OCI-LY1 (cell line): ENCODE measurements at regions not wholly inside any gene's neighbourhood (a gene's known extent, or its start where the extent isn't known, plus 50 kb on each side); places are given as distances from the start of the nearest gene placed in this dataset.

Experiments used
- H2AFZ ChIP-seq: fragments of 200-600 bp; sonication (generic), shearing (Covaris generic); 2 replicates; pipeline ENCODE4 v1.6.0; 2014; ENCODE audit warnings: antibody characterized with exemption, mild to moderate bottlenecking, low read length
- H3F3A ChIP-seq: fragments of 200-600 bp; sonication (generic), shearing (Covaris generic); 2 replicates; pipeline ENCODE4 v1.6.0; 2014; ENCODE audit warnings: mild to moderate bottlenecking, antibody characterized with exemption, low read length, moderate library complexity; ENCODE audit not compliant: insufficient read depth
- H3K27ac ChIP-seq: fragments of 200-600 bp; sonication (generic); 2 replicates; pipeline ENCODE4 v1.5.1; 2014; ENCODE audit warnings: low read length, mixed run types, mild to moderate bottlenecking, low read depth; ENCODE audit not compliant: poor library complexity, severe bottlenecking
- H3K27me3 ChIP-seq: fragments of 200-600 bp; sonication (generic); 2 replicates; pipeline ENCODE4 v1.6.0; 2014; ENCODE audit warnings: antibody characterized with exemption, mild to moderate bottlenecking, low read length, moderate library complexity; ENCODE audit not compliant: insufficient read depth
- H3K36me3 ChIP-seq: fragments of 200-600 bp; sonication (generic); 2 replicates; pipeline ENCODE4 v1.6.1; 2014; ENCODE audit warnings: mild to moderate bottlenecking, antibody characterized with exemption, low read length, moderate library complexity, mixed read lengths; ENCODE audit not compliant: insufficient read depth
- H3K4me1 ChIP-seq: fragments of 200-600 bp; sonication (generic); 2 replicates; pipeline ENCODE4 v1.5.1; 2014; ENCODE audit warnings: mild to moderate bottlenecking, low read length, moderate library complexity; ENCODE audit not compliant: insufficient read depth, severe bottlenecking
- H3K4me2 ChIP-seq: fragments of 200-600 bp; sonication (generic), shearing (Covaris generic); 2 replicates; pipeline ENCODE4 v1.6.1; 2014; ENCODE audit warnings: low read length
- H3K4me3 ChIP-seq: fragments of 200-600 bp; sonication (generic); 2 replicates; pipeline ENCODE4 v1.5.1; 2014; ENCODE audit warnings: low read length, low read depth, mild to moderate bottlenecking, mixed read lengths; ENCODE audit not compliant: poor library complexity, severe bottlenecking
- H3K79me2 ChIP-seq: fragments of 200-600 bp; shearing (Covaris generic); 2 replicates; pipeline ENCODE4 v1.6.1; 2016; ENCODE audit warnings: mixed run types, low read length, mixed read lengths; ENCODE audit not compliant: insufficient read depth
- H3K9ac ChIP-seq: fragments of 200-600 bp; sonication (generic), shearing (Covaris generic); 2 replicates; pipeline ENCODE4 v1.6.1; 2014; ENCODE audit warnings: mild to moderate bottlenecking, low read length, mixed read lengths
- H3K9me2 ChIP-seq: fragments of 200-600 bp; sonication (generic), shearing (Covaris generic); 2 replicates; pipeline ENCODE4 v1.6.1; 2014; ENCODE audit warnings: low read depth, mild to moderate bottlenecking, low read length, mixed read lengths
- H3K9me3 ChIP-seq: fragments of 200-600 bp; shearing (Covaris generic); 2 replicates; pipeline ENCODE4 v1.6.1; 2014; ENCODE audit warnings: low read length, mixed read lengths
- H4K20me1 ChIP-seq: fragments of 200-600 bp; sonication (generic), shearing (Covaris generic); 2 replicates; pipeline ENCODE4 v1.6.0; 2016; ENCODE audit warnings: mild to moderate bottlenecking, low read length; ENCODE audit not compliant: insufficient read depth
- CTCF ChIP-seq: fragments of 200-600 bp; sonication (generic), shearing (Covaris generic); IDR thresholded peaks from 2 replicates; pipeline ENCODE4 v1.5.1; 2017; ENCODE audit warnings: mild to moderate bottlenecking, antibody characterized with exemption, low read length, moderate library complexity, mixed read lengths
- EZH2 ChIP-seq: fragments of 200-600 bp; sonication (generic), shearing (Covaris generic); IDR thresholded peaks from 2 replicates; pipeline ENCODE4 v1.8.0; 2017; ENCODE audit warnings: borderline replicate concordance, mixed run types, mild to moderate bottlenecking, antibody characterized with exemption, low read length, moderate library complexity, mixed read lengths

DNA sequence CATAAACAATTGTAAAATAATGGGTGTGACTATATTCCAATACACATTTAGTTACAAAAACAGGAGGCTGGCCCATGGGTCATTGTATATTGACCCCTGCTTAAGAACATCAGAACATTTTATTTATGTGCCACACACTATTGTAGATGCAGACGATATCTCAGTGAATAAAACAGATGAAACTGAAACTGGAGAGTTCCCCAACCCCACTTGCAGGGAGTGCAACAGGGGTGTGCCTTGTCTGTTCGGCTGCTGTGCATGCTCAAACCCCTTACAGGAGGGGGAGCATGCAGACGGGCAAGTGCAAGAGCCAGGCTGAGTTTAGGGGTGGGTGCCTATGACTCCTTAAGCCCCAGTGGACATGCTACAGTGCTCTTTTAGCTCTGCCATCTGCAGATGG, 509.6 kb downstream of the IGSF11 start:
- H3K9ac ChIP-seq: no peak overlapping the region
- no peak overlapping the region for H3K4me3 ChIP-seq
- H3F3A ChIP-seq: no peaks in the 10 kb centered on the region
- TF ChIP-seq EZH2: no peak
- no peak for TF ChIP-seq CTCF
- H3K4me1 ChIP-seq: no peaks in the 10 kb centered on the region
- no peaks in the 10 kb centered on the region for H3K9me3 ChIP-seq
- H3K9me2 ChIP-seq: no peaks in the 10 kb centered on the region
- no peaks in the 10 kb centered on the region for H4K20me1 ChIP-seq
- no peak overlapping the region for H2AFZ ChIP-seq
- H3K27me3 ChIP-seq: no peaks in the 10 kb centered on the region
- H3K79me2 ChIP-seq: no peaks in the 10 kb centered on the region
- no peak overlapping the region for H3K27ac ChIP-seq
- no peaks in the 10 kb centered on the region for H3K36me3 ChIP-seq
- H3K4me2 ChIP-seq: no peak overlapping the region

DNA sequence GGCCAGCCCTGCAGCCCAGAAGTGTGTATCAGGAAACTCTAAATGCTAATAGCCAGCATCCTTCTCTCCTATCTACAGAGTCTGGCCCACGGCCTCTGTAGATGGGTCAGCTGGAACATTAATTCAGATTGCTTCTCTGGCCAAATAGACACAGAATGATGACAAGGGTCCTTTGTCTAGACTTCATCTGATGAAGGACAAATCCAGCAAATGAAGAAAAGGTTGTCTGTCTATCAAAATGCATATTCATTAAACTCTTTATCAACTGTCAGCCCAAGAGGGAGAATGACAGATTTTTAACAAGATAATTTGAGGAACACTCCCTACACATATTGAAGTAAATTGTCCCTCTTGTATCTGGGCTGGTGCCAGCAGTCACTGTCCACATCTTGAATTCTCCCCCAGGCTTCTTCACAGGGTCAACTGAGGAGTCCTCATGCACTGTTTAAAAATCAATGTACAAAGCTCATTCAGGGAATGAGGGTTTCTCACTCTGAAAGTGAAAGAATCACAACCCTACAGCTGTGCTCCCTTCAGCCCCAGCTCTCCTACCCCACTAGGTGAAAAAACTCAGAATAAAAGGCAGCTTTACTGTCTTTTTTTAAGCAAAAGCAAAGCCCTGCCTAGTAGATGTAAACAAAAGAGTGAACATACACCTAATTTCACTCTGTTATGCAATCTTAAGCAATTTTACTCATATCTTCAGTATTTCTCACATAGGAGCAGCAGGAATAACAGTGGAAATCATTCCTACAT, 507.7 kb downstream of the IGSF11 start:
- H3K27ac ChIP-seq: no peak overlapping the region
- no peaks in the 10 kb centered on the region for H3K79me2 ChIP-seq
- H3K27me3 ChIP-seq: no peaks in the 10 kb centered on the region
- TF ChIP-seq CTCF: no peak
- H4K20me1 ChIP-seq: no peaks in the 10 kb centered on the region
- no peaks in the 10 kb centered on the region for H3K36me3 ChIP-seq
- no peaks in the 10 kb centered on the region for H3K9me3 ChIP-seq
- H3K4me1 ChIP-seq: no peaks in the 10 kb centered on the region
- H2AFZ ChIP-seq: no peak overlapping the region
- no peaks in the 10 kb centered on the region for H3F3A ChIP-seq
- H3K9me2 ChIP-seq: no peaks in the 10 kb centered on the region
- no peak overlapping the region for H3K9ac ChIP-seq
- no peak overlapping the region for H3K4me2 ChIP-seq
- no peak overlapping the region for H3K4me3 ChIP-seq

GRCh38 chr3:118527514-118528044, 507.1 kb downstream of the IGSF11 start:
- Histone ChIP-seq H3K9ac (no peak overlapping the region), H3K9me2 (no peaks in the 10 kb centered on the region), H3K4me3 (no peak overlapping the region), H3K27me3 (no peaks in the 10 kb centered on the region), H3K4me2 (no peak overlapping the region), H3K27ac (no peak overlapping the region), H4K20me1 (no peaks in the 10 kb centered on the region), H3K79me2 (no peaks in the 10 kb centered on the region), H2AFZ (no peak overlapping the region), H3K9me3 (no peaks in the 10 kb centered on the region), H3K4me1 (no peaks in the 10 kb centered on the region), H3F3A (no peaks in the 10 kb centered on the region), H3K36me3 (no peaks in the 10 kb centered on the region)
- TF ChIP-seq EZH2: no peak
- no peak for TF ChIP-seq CTCF
